PFSK-1 (cell line): ENCODE measurements at regions not wholly inside any gene's neighbourhood (a gene's known extent, or its start where the extent isn't known, plus 50 kb on each side); places are given as distances from the start of the nearest gene placed in this dataset.

ENCODE experiments used
- FOXP2 ChIP-seq: optimal IDR thresholded peaks from 2 replicates; pipeline ENCODE3; 2011; ENCODE audit warnings: borderline replicate concordance, control low read depth, inconsistent platforms; ENCODE audit not compliant: insufficient read depth; ENCODE audit errors: extremely low read length, extremely low read depth
- POLR2AphosphoS5 ChIP-seq: IDR thresholded peaks from 2 replicates; pipeline ENCODE4 v1.6.1; 2012; ENCODE audit warnings: low read depth, mild to moderate bottlenecking, control low read depth, low read length, moderate library complexity
- REST ChIP-seq, 2 experiments: IDR thresholded peaks; 2 replicates each; pipeline versions ENCODE4 v1.6.1 to v1.8.0; 2011 to 2012; ENCODE audit warnings: low read depth in 2 of 2, low read length in 2 of 2, control low read depth in 1 of 2, inconsistent platforms in 1 of 2, mild to moderate bottlenecking in 1 of 2, moderate library complexity in 1 of 2; ENCODE audit not compliant: insufficient read depth in 1 of 2
- SIN3A ChIP-seq: IDR thresholded peaks from 2 replicates; pipeline ENCODE4 v1.6.1; 2012; ENCODE audit warnings: mild to moderate bottlenecking, low read length, moderate library complexity, borderline replicate concordance; ENCODE audit not compliant: insufficient read depth
- TAF1 ChIP-seq: IDR thresholded peaks from 2 replicates; pipeline ENCODE4 v1.6.1; 2012; ENCODE audit warnings: low read length, control low read depth, borderline replicate concordance; ENCODE audit not compliant: insufficient read depth

DNA sequence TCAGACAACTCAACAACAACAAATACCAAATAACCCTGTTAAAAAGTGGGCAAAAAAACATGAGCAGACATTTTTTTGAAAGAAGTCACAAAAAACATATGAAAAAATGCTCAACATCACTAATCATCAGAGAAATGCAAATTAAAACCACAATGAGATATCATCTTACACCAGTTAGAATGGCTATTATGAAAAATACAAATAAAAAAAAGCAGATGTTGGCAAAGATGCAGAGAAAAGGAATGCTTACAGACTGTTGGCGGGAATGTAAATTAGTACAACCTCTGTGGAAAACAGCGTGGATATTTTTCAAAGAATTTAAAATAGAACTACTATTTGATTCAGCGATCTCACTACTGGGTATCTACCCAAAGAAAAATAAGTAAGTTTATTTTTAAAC, 114.0 kb downstream of the SLC38A4 start:
- no peak for TF ChIP-seq FOXP2
- no peak for TF ChIP-seq POLR2AphosphoS5
- TF ChIP-seq SIN3A = no peak
- TF ChIP-seq TAF1 = no peak
- TF ChIP-seq REST (IDR thresholded peaks at IDR 0.05; ENCODE audit: insufficient read depth in 1 of 2, low read depth in 2 of 2, low read length in 2 of 2) = no peak

GRCh38 chr12:46710125-46710743, 115.6 kb downstream of the SLC38A4 start:
- TF ChIP-seq FOXP2 (no peak), SIN3A (no peak), POLR2AphosphoS5 (no peak), REST (IDR thresholded peaks at IDR 0.05; ENCODE audit: insufficient read depth in 1 of 2, low read depth in 2 of 2, low read length in 2 of 2) (no peak)

DNA sequence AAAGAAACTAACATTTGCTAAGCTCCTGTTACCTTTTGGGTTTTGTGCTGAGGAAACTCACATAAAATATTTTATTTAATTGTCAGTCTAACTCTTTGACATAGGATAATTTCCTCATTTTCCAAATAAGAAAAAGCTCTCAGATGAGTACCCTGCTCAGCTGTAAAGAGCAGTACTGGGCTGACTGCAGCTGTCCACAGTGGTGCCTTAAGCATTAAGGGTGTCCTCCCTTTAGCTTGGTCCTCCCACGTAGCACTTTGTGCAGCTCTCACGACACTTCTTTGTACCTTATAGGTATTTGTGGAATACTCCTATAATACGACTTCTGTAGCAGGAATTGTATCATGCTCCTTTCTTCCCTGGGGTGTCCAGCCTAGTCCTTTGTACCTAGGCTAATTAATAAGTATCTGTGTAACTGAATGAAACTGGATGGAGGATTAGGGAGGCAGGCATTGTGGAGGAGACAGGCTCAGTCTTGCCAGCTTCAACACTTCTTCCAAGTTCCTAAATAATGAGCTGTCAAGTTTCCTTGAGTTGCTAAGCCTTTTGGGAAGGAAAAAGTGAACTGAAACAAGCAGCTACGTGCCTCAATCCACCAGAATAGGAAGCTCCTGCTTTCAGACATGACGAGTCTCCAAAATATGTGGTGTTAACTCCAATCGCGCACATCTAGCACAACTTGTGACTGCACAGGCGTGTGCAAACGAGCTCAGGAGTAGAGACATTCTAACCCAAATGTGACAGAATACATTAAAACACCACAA, 123.0 kb downstream of the SLC38A4 start:
- no peak for TF ChIP-seq POLR2AphosphoS5
- no peak for TF ChIP-seq FOXP2
- TF ChIP-seq REST (IDR thresholded peaks at IDR 0.05; ENCODE audit: insufficient read depth in 1 of 2, low read depth in 2 of 2, low read length in 2 of 2) = no peak

GRCh38 chr12:46701356-46701755, 124.4 kb downstream of the SLC38A4 start:
- TF ChIP-seq FOXP2 = no peak
- no peak for TF ChIP-seq POLR2AphosphoS5
- TF ChIP-seq SIN3A = no peak
- TF ChIP-seq TAF1 = no peak
- no peak for TF ChIP-seq REST (IDR thresholded peaks at IDR 0.05; ENCODE audit: insufficient read depth in 1 of 2, low read depth in 2 of 2, low read length in 2 of 2)
